ENCODE measurements at regions not wholly inside any gene's neighbourhood (a gene's known extent, or its start where the extent isn't known, plus 50 kb on each side); places are given as distances from the start of the nearest gene placed in this dataset.

- no peak for TF ChIP-seq MXI1 (conservative IDR thresholded peaks at IDR 0.05; ENCODE audit: poor library complexity, severe bottlenecking)
- no peak for TF ChIP-seq CTCF (IDR thresholded peaks at IDR 0.05; ENCODE audit: poor library complexity, severe bottlenecking)
- no peak for TF ChIP-seq EP300 (conservative IDR thresholded peaks at IDR 0.05; ENCODE audit: poor library complexity, severe bottlenecking)
- no peak for TF ChIP-seq REST (IDR thresholded peaks at IDR 0.05; ENCODE audit: borderline replicate concordance)
- no peak for TF ChIP-seq EZH2 (IDR thresholded peaks at IDR 0.05; ENCODE audit: borderline replicate concordance, insufficient read depth, low read length, poor library complexity, severe bottlenecking)
- no peak for TF ChIP-seq RAD21 (conservative IDR thresholded peaks at IDR 0.05)
- TF ChIP-seq POLR2AphosphoS5 (IDR thresholded peaks at IDR 0.05) = no peak
Measured at GRCh38 chr6:21332660-21333059, 260.9 kb upstream of the SOX4 start.
